Neural progenitor cell (in vitro differentiated cells): ENCODE measurements at regions not wholly inside any gene's neighbourhood (a gene's known extent, or its start where the extent isn't known, plus 50 kb on each side); places are given as distances from the start of the nearest gene placed in this dataset.

Experiments
- DNase-seq: peaks from one replicate; pipeline ENCODE4 v3.0.0-alpha.2; 2016; ENCODE audit warnings: low spot score
- H2AFZ ChIP-seq: fragments of 200-600 bp; sonication (generic); replicated peaks from 2 replicates; pipeline ENCODE4 v1.6.1; 2016; ENCODE audit warnings: antibody characterized with exemption
- H3F3A ChIP-seq: fragments of 200-600 bp; sonication (generic); 2 replicates; pipeline ENCODE4 v1.6.1; 2016; ENCODE audit warnings: antibody characterized with exemption, low read depth
- H3K27ac ChIP-seq: fragments of 200-600 bp; sonication (generic); 2 replicates; pipeline ENCODE4 v1.5.1; 2016; ENCODE audit warnings: mild to moderate bottlenecking
- H3K27me3 ChIP-seq: fragments of 200-600 bp; sonication (generic); 2 replicates; pipeline ENCODE4 v1.6.1; 2016; ENCODE audit warnings: mild to moderate bottlenecking, moderate library complexity
- H3K36me3 ChIP-seq: fragments of 200-600 bp; sonication (generic); 2 replicates; pipeline ENCODE4 v1.5.1; 2016
- H3K4me1 ChIP-seq: fragments of 200-600 bp; sonication (generic); 2 replicates; pipeline ENCODE4 v1.6.1; 2016; ENCODE audit warnings: mixed run types
- H3K4me2 ChIP-seq: fragments of 200-600 bp; sonication (generic); 2 replicates; pipeline ENCODE4 v1.6.1; 2016
- H3K4me3 ChIP-seq: fragments of 200-600 bp; sonication (generic); 2 replicates; pipeline ENCODE4 v1.5.1; 2016
- H3K79me2 ChIP-seq: fragments of 200-600 bp; sonication (generic); 2 replicates; pipeline ENCODE4 v1.6.1; 2016; ENCODE audit warnings: low read depth
- H3K9ac ChIP-seq: fragments of 200-600 bp; sonication (generic); 2 replicates; pipeline ENCODE4 v1.6.1; 2016
- H3K9me3 ChIP-seq: fragments of 200-600 bp; sonication (generic); 2 replicates; pipeline ENCODE4 v1.5.1; 2016; ENCODE audit warnings: low read depth
- H4K20me1 ChIP-seq: fragments of 200-600 bp; sonication (generic); 2 replicates; pipeline ENCODE4 v1.6.1; 2016; ENCODE audit warnings: low read depth
- H3K27ac Mint-ChIP-seq: 3 replicates; pipeline ENCODE4 v1.8.0; 2021; ENCODE audit warnings: mixed read lengths
- H3K27me3 Mint-ChIP-seq: 2 replicates; pipeline ENCODE4 v1.8.0; 2022; ENCODE audit warnings: low read depth, mild to moderate bottlenecking, inconsistent platforms, moderate library complexity, mixed read lengths; ENCODE audit not compliant: insufficient read depth
- H3K36me3 Mint-ChIP-seq: 3 replicates; pipeline ENCODE4 v1.8.0; 2021; ENCODE audit warnings: mixed read lengths
- H3K4me1 Mint-ChIP-seq: 3 replicates; pipeline ENCODE4 v1.8.0; 2021; ENCODE audit warnings: mixed read lengths
- H3K4me3 Mint-ChIP-seq: 3 replicates; pipeline ENCODE4 v1.8.0; 2021; ENCODE audit warnings: mild to moderate bottlenecking, moderate library complexity, mixed read lengths
- H3K9me3 Mint-ChIP-seq: 3 replicates; pipeline ENCODE4 v1.8.0; 2020; ENCODE audit warnings: mixed read lengths
- EZH2 ChIP-seq: fragments of 200-600 bp; sonication (generic); IDR thresholded peaks from 2 replicates; pipeline ENCODE4 v1.6.1; 2017; ENCODE audit warnings: antibody characterized with exemption, mild to moderate bottlenecking, moderate library complexity
- EZH2phosphoT487 ChIP-seq: fragments of 200-600 bp; sonication (generic); IDR thresholded peaks from 2 replicates; pipeline ENCODE4 v1.6.1; 2017; ENCODE audit warnings: antibody characterized with exemption
- TF ChIP-seq, protein P1 (sequence below): fragments of 200-600 bp; sonication (generic); IDR thresholded peaks from 2 replicates; pipeline ENCODE4 v1.5.1; 2017; ENCODE audit warnings: antibody characterized with exemption, mild to moderate bottlenecking

DNA sequence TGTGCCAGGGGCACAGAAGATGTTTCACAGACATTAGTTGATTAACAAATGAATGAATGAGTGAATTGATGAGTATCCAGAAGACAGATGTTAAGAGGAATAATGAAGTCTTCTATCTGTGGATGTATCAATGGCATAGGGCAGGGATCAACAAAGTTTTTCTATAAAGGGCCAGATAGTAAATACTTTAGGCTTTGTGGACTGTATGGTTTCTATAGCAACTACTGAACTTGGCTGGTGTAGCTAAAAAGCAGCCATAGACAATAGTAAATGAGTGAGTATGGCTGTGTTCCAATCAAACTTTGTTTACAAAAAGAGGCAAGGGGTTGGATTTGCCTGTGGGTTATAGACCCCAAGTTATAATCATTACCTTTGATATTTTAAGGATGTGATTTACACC lies 144.0 kb downstream of the PRL start:
- no peaks in the 10 kb centered on the region for H3K36me3 ChIP-seq
- H2AFZ ChIP-seq = no peak overlapping the region
- DNase-seq = no peak
- H3K27ac ChIP-seq = no peak overlapping the region
- no peaks in the 10 kb centered on the region for H3K9me3 ChIP-seq
- no peak overlapping the region for H3K9ac ChIP-seq
- peaks cover 1% of the 10 kb centered on the region for H3K27me3 Mint-ChIP-seq
- no peaks in the 10 kb centered on the region for H3K27me3 ChIP-seq
- no peaks in the 10 kb centered on the region for H3K79me2 ChIP-seq
- TF ChIP-seq EZH2 (no peak), EZH2phosphoT487 (no peak)
- TF ChIP-seq, protein P1, sequence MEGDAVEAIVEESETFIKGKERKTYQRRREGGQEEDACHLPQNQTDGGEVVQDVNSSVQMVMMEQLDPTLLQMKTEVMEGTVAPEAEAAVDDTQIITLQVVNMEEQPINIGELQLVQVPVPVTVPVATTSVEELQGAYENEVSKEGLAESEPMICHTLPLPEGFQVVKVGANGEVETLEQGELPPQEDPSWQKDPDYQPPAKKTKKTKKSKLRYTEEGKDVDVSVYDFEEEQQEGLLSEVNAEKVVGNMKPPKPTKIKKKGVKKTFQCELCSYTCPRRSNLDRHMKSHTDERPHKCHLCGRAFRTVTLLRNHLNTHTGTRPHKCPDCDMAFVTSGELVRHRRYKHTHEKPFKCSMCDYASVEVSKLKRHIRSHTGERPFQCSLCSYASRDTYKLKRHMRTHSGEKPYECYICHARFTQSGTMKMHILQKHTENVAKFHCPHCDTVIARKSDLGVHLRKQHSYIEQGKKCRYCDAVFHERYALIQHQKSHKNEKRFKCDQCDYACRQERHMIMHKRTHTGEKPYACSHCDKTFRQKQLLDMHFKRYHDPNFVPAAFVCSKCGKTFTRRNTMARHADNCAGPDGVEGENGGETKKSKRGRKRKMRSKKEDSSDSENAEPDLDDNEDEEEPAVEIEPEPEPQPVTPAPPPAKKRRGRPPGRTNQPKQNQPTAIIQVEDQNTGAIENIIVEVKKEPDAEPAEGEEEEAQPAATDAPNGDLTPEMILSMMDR = no peak
- peaks cover 4% of the 10 kb centered on the region for H3K9me3 Mint-ChIP-seq
- no peaks in the 10 kb centered on the region for H4K20me1 ChIP-seq
- no peak overlapping the region for H3K4me3 ChIP-seq
- H3K27ac Mint-ChIP-seq = no peak overlapping the region
- peaks cover 13% of the 10 kb centered on the region for H3K36me3 Mint-ChIP-seq
- no peak overlapping the region for H3K4me3 Mint-ChIP-seq
- no peak overlapping the region for H3K4me2 ChIP-seq
- H3K4me1 Mint-ChIP-seq = peaks cover 51% of the 10 kb centered on the region
- peaks cover 23% of the 10 kb centered on the region for H3K4me1 ChIP-seq
- peaks cover 4% of the 10 kb centered on the region for H3F3A ChIP-seq

DNA sequence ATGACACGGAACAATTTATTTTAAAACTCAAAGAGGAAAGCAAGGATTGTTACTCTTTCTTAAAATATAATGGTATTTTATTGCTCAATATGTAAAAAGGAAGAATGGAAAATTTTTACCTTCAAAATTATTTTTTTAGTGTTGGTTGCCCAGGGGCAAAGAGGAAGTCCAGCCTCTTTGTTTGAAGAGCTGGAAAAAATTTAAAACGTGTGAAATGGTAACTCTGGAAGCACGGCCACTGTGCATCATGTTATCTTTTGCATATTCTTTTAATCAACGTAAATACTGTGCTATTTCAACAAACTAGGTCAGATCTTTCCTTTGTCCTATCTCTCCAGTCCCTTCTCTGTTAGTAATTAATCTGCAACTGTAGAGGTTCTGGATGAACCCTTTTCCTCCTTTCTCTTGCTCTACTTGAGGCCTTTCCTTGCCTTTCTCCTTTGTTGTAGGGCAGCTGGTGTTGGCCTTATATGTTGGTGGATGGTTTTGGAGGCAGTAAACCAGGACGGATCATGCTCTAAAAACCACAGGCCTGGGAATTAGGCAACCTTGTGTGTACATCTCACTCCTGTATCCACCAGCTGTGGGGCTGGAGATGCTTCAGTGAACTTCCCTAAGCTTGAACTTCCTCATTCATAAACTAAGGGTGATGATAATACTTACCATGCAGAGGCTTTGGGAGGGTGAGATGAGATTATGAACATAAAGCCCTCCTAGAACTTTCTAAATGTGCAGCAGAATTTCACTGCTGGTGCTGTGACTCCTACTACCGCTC lies 143.3 kb downstream of the PRL start:
- H3K27me3 Mint-ChIP-seq = no peaks in the 10 kb centered on the region
- no peak for DNase-seq
- Histone ChIP-seq H3K9ac (no peak overlapping the region), H3K79me2 (no peaks in the 10 kb centered on the region), H3K4me2 (no peak overlapping the region), H3K4me1 (peaks cover 16% of the 10 kb centered on the region), H3K36me3 (no peaks in the 10 kb centered on the region), H4K20me1 (no peaks in the 10 kb centered on the region), H3K4me3 (no peak overlapping the region), H3F3A (no peaks in the 10 kb centered on the region), H3K9me3 (no peaks in the 10 kb centered on the region), H2AFZ (no peak overlapping the region), H3K27ac (no peak overlapping the region), H3K27me3 (no peaks in the 10 kb centered on the region)
- peaks cover 43% of the 10 kb centered on the region for H3K4me1 Mint-ChIP-seq
- no peak for TF ChIP-seq EZH2
- peaks cover 4% of the 10 kb centered on the region for H3K9me3 Mint-ChIP-seq
- H3K36me3 Mint-ChIP-seq = peaks cover 16% of the 10 kb centered on the region
- H3K4me3 Mint-ChIP-seq = no peak overlapping the region
- no peak overlapping the region for H3K27ac Mint-ChIP-seq

- Histone ChIP-seq H3K9ac (no peak overlapping the region), H3F3A (no peaks in the 10 kb centered on the region), H3K4me3 (no peak overlapping the region), H3K36me3 (no peaks in the 10 kb centered on the region), H2AFZ (no peak overlapping the region), H3K27ac (no peak overlapping the region), H4K20me1 (no peaks in the 10 kb centered on the region), H3K4me2 (no peak overlapping the region), H3K4me1 (no peaks in the 10 kb centered on the region), H3K9me3 (no peaks in the 10 kb centered on the region), H3K27me3 (no peaks in the 10 kb centered on the region), H3K79me2 (no peaks in the 10 kb centered on the region)
- peaks cover 24% of the 10 kb centered on the region for H3K4me1 Mint-ChIP-seq
- H3K4me3 Mint-ChIP-seq = no peak overlapping the region
- TF ChIP-seq, protein P1 = no peak
- TF ChIP-seq EZH2 (no peak), EZH2phosphoT487 (no peak)
- no peak overlapping the region for H3K27ac Mint-ChIP-seq
- H3K9me3 Mint-ChIP-seq = peaks cover 13% of the 10 kb centered on the region
- DNase-seq = no peak
- peaks cover 24% of the 10 kb centered on the region for H3K36me3 Mint-ChIP-seq
- H3K27me3 Mint-ChIP-seq = no peaks in the 10 kb centered on the region
Measured at GRCh38 chr6:22155551-22155950, 141.3 kb downstream of the PRL start.

DNA sequence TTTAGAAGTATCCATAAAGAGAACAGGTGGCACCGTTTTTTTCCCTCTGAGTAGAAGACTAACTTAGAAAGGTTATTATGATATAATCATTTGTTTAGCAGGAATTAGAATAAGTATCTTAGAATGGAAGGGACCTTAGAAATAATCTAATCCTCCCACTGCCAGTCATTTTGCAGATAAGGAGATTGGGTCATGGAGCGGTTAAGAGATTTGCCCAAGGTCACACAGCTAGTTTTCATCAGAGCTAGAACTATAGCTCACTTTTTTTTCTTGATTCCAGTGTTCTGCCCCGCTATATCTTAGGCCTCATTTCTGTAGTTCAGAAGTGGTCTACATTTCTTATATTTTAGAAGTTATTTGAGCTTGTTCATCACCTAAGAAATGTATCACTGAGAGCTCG lies 139.6 kb downstream of the PRL start:
- TF ChIP-seq, protein P1 = no peak
- no peak for TF ChIP-seq EZH2
- TF ChIP-seq EZH2phosphoT487 = no peak
- Mint-ChIP-seq H3K4me1 (peaks cover 13% of the 10 kb centered on the region), H3K27me3 (no peaks in the 10 kb centered on the region), H3K9me3 (peaks cover 21% of the 10 kb centered on the region), H3K27ac (no peak overlapping the region), H3K4me3 (no peak overlapping the region), H3K36me3 (peaks cover 33% of the 10 kb centered on the region)
- Histone ChIP-seq H3K9ac (no peak overlapping the region), H3K36me3 (no peaks in the 10 kb centered on the region), H3K79me2 (no peaks in the 10 kb centered on the region), H3K4me1 (no peaks in the 10 kb centered on the region), H3F3A (no peaks in the 10 kb centered on the region), H4K20me1 (no peaks in the 10 kb centered on the region), H3K9me3 (no peaks in the 10 kb centered on the region), H3K27me3 (no peaks in the 10 kb centered on the region), H2AFZ (no peak overlapping the region), H3K27ac (no peak overlapping the region), H3K4me2 (no peak overlapping the region), H3K4me3 (no peak overlapping the region)
- DNase-seq = no peak
